H1 (cell line): ENCODE measurements at regions not wholly inside any gene's neighbourhood (a gene's known extent, or its start where the extent isn't known, plus 50 kb on each side); places are given as distances from the start of the nearest gene placed in this dataset.
"Not testable (repeated sequence)": the region's sequence is repeated elsewhere in the genome, so short reads cannot be mapped to it uniquely, and the experiment has no call there.

Source experiments
- CTCF ChIA-PET: fragments of 300-600 bp; sonication (Branson Sonifier 250); formaldehyde crosslinking; loops from one replicate; lab custom pipeline; 2021; ENCODE audit not compliant: partially characterized antibody; lab: Charles Lee
- POLR2A ChIA-PET: fragments of 300-600 bp; sonication (Branson Sonifier 250); formaldehyde crosslinking; loops from one replicate; lab custom pipeline; 2021; ENCODE audit warnings: inconsistent platforms; ENCODE audit not compliant: partially characterized antibody; lab: Charles Lee
- DNase-seq, 2 experiments: peaks; one replicate each; pipeline versions ENCODE4 v3.0.0 to v3.0.0-alpha.2; 2010 to 2022; ENCODE audit warnings: low spot score in 2 of 2, low read depth in 1 of 2, mixed read lengths in 1 of 2
- FAIRE-seq: peaks from 2 replicates; lab custom pipeline; 2011; peaks lifted over from hg19 to GRCh38; lab: Jason Lieb, UNC
- H2AFZ ChIP-seq: 2 replicates; pipeline ENCODE4 v1.8.1; 2012; ENCODE audit warnings: low read length, inconsistent platforms
- H2AK5ac ChIP-seq: 2 replicates; pipeline ENCODE4 v1.6.1; 2013; ENCODE audit warnings: low read depth, low read length
- H2BK120ac ChIP-seq: replicated peaks from 2 replicates; pipeline ENCODE3; 2013; ENCODE audit warnings: low read depth, low read length, inconsistent platforms
- H2BK12ac ChIP-seq: 2 replicates; pipeline ENCODE4 v1.6.1; 2013; ENCODE audit warnings: low read depth, low read length
- H2BK15ac ChIP-seq: 2 replicates; pipeline ENCODE4 v1.6.1; 2013; ENCODE audit warnings: low read length
- H2BK20ac ChIP-seq: 2 replicates; pipeline ENCODE4 v1.6.1; 2013; ENCODE audit warnings: low read length
- H2BK5ac ChIP-seq: 2 replicates; pipeline ENCODE4 v1.6.1; 2013; ENCODE audit warnings: low read depth, low read length
- H3K14ac ChIP-seq: 2 replicates; pipeline ENCODE4 v1.6.1; 2013; ENCODE audit warnings: inconsistent platforms; ENCODE audit not compliant: insufficient read length
- H3K18ac ChIP-seq: 2 replicates; pipeline ENCODE4 v1.6.1; 2013; ENCODE audit warnings: low read length; ENCODE audit errors: extremely low read depth
- H3K23ac ChIP-seq: 2 replicates; pipeline ENCODE4 v1.6.1; 2013; ENCODE audit warnings: inconsistent platforms; ENCODE audit not compliant: insufficient read length
- H3K23me2 ChIP-seq: 2 replicates; pipeline ENCODE4 v1.6.1; 2013; ENCODE audit warnings: low read depth, low read length
- H3K27ac ChIP-seq: 2 replicates; pipeline ENCODE4 v1.6.1; 2011; ENCODE audit warnings: low read depth, low read length, inconsistent platforms
- H3K27me3 ChIP-seq, 4 experiments: replicated peaks in 1 of 4; 1 replicate in 1 of 4; 2 replicates in 3 of 4; pipeline versions ENCODE4 v1.6.1 to v1.8.1; 2011 to 2013; ENCODE audit warnings: low read length in 3 of 4, mild to moderate bottlenecking in 3 of 4, inconsistent platforms in 2 of 4, mixed read lengths in 2 of 4, moderate library complexity in 1 of 4; ENCODE audit not compliant: control insufficient read depth in 3 of 4, insufficient read depth in 3 of 4; ENCODE audit errors: extremely low read depth in 1 of 4
- H3K36me3 ChIP-seq, 4 experiments: 2 replicates each; pipeline versions ENCODE4 v1.6.1 to v1.8.1; 2011 to 2013; ENCODE audit warnings: mild to moderate bottlenecking in 4 of 4, low read length in 3 of 4, moderate library complexity in 2 of 4, control low read depth in 1 of 4, inconsistent platforms in 1 of 4; ENCODE audit not compliant: insufficient read depth in 4 of 4, control insufficient read depth in 2 of 4
- H3K4ac ChIP-seq: replicated peaks from 2 replicates; pipeline ENCODE3; 2013; ENCODE audit warnings: low read length, low read depth, mixed read lengths, inconsistent platforms; ENCODE audit not compliant: insufficient read length
- H3K4me1 ChIP-seq, 4 experiments: replicated peaks in 1 of 4; 1 replicate in 1 of 4; 2 replicates in 3 of 4; pipeline versions ENCODE4 v1.6.1 to v1.8.1; 2011 to 2013; ENCODE audit warnings: low read length in 3 of 4, inconsistent platforms in 2 of 4, mixed read lengths in 1 of 4; ENCODE audit not compliant: insufficient read depth in 4 of 4, control insufficient read depth in 3 of 4
- H3K4me2 ChIP-seq, 2 experiments: 2 replicates each; pipeline versions ENCODE4 v1.6.1 to v1.8.1; 2011 to 2013; ENCODE audit warnings: low read depth in 2 of 2, low read length in 2 of 2, control low read depth in 1 of 2, inconsistent platforms in 1 of 2, mild to moderate bottlenecking in 1 of 2; ENCODE audit not compliant: insufficient read depth in 1 of 2
- H3K4me3 ChIP-seq, 4 experiments: fragments of 200-600, 300-600 bp in 1 of 4; sonication (generic), shearing (Covaris generic), sonication (Bioruptor Twin) in 1 of 4; 2 replicates each; pipeline versions ENCODE4 v1.5.1 to v1.8.1; 2011 to 2016; ENCODE audit warnings: low read length in 4 of 4, low read depth in 3 of 4, control low read depth in 2 of 4, inconsistent platforms in 2 of 4, mild to moderate bottlenecking in 2 of 4, mixed read lengths in 1 of 4, moderate library complexity in 1 of 4; ENCODE audit not compliant: insufficient read depth in 2 of 4; ENCODE audit errors: extremely low read depth in 1 of 4
- H3K56ac ChIP-seq: replicated peaks from 2 replicates; pipeline ENCODE3; 2013; ENCODE audit warnings: low read depth, mild to moderate bottlenecking, mixed read lengths, low read length, inconsistent platforms; ENCODE audit not compliant: insufficient read length
- H3K79me1 ChIP-seq: 2 replicates; pipeline ENCODE4 v1.6.1; 2013; ENCODE audit warnings: low read depth, low read length, control low read depth
- H3K79me2 ChIP-seq, 2 experiments: 2 replicates each; pipeline versions ENCODE4 v1.6.1 to v1.8.1; 2012 to 2013; ENCODE audit warnings: low read length in 2 of 2, mild to moderate bottlenecking in 2 of 2, inconsistent platforms in 1 of 2; ENCODE audit not compliant: insufficient read depth in 2 of 2, control insufficient read depth in 1 of 2
- H3K9ac ChIP-seq, 4 experiments: replicated peaks in 1 of 4; 1 replicate in 1 of 4; 2 replicates in 3 of 4; pipeline versions ENCODE4 v1.6.1 to v1.8.1; 2011 to 2013; ENCODE audit warnings: low read depth in 3 of 4, low read length in 3 of 4, control low read depth in 2 of 4, mild to moderate bottlenecking in 2 of 4, moderate library complexity in 2 of 4, inconsistent platforms in 1 of 4; ENCODE audit errors: extremely low read depth in 1 of 4
- H3K9me3 ChIP-seq, 2 experiments: 2 replicates each; pipeline versions ENCODE4 v1.6.1 to v1.8.1; 2012 to 2013; ENCODE audit warnings: mild to moderate bottlenecking in 2 of 2, moderate library complexity in 2 of 2, control low read depth in 1 of 2, inconsistent platforms in 1 of 2, low read depth in 1 of 2, low read length in 1 of 2, mixed read lengths in 1 of 2; ENCODE audit not compliant: insufficient read depth in 2 of 2
- H4K20me1 ChIP-seq, 2 experiments: replicated peaks in 1 of 2; 2 replicates each; pipeline versions ENCODE3 to v1.8.1; 2011 to 2013; ENCODE audit warnings: inconsistent platforms in 2 of 2, low read length in 2 of 2, mild to moderate bottlenecking in 1 of 2; ENCODE audit not compliant: insufficient read depth in 2 of 2, control insufficient read depth in 1 of 2
- H4K5ac ChIP-seq: 2 replicates; pipeline ENCODE4 v1.6.1; 2013; ENCODE audit warnings: low read length, low read depth, mixed read lengths, inconsistent platforms; ENCODE audit not compliant: insufficient read length
- H4K8ac ChIP-seq: 2 replicates; pipeline ENCODE4 v1.8.0; 2013; ENCODE audit warnings: mild to moderate bottlenecking, moderate library complexity, low read length, inconsistent platforms; ENCODE audit not compliant: insufficient read depth; ENCODE audit errors: extremely low read depth
- H4K91ac ChIP-seq: replicated peaks from 2 replicates; pipeline ENCODE3; 2013; ENCODE audit warnings: low read length, mixed read lengths, inconsistent platforms; ENCODE audit not compliant: insufficient read length
- WGBS, 2 experiments: shearing (Covaris generic) in 1 of 2; methylation state at CpG; one replicate each; pipeline versions ENCODE4 v1.1.6 to v1.1.7; 2013 to 2015; ENCODE audit warnings: low lambda C conversion rate in 2 of 2, mixed read lengths in 2 of 2, inconsistent platforms in 1 of 2, low coverage in 1 of 2, missing lambda C conversion rate in 1 of 2; ENCODE audit not compliant: insufficient replicate concordance in 2 of 2, insufficient coverage in 1 of 2, insufficient read length in 1 of 2; ENCODE audit errors: extremely low coverage in 1 of 2, missing lambda C conversion rate in 1 of 2; 5-methylcytosine and 5-hydroxymethylcytosine counted together

- H2BK20ac ChIP-seq, H3K23me2 ChIP-seq: not testable (repeated sequence)
Observed at GRCh38 chr15:22209086-22209485, 128.8 kb downstream of the OR4M2 start.

GRCh38 chr15:22222596-22222995 is 142.3 kb downstream of the OR4M2 start:
- H3K4me3 ChIP-seq, H2BK12ac ChIP-seq, H3K79me1 ChIP-seq, H3K4me2 ChIP-seq, H2BK120ac ChIP-seq, H4K20me1 ChIP-seq, H3K27ac ChIP-seq, H2BK15ac ChIP-seq, H3K23ac ChIP-seq, H3K27me3 ChIP-seq, H3K18ac ChIP-seq, FAIRE-seq, H2AK5ac ChIP-seq, H4K5ac ChIP-seq, DNase-seq, H3K4me1 ChIP-seq, H4K8ac ChIP-seq, H3K23me2 ChIP-seq, H2BK5ac ChIP-seq, CTCF ChIA-PET, H3K14ac ChIP-seq, H3K9ac ChIP-seq, H2AFZ ChIP-seq, H3K36me3 ChIP-seq, H3K56ac ChIP-seq, H3K79me2 ChIP-seq, H2BK20ac ChIP-seq, H3K4ac ChIP-seq, POLR2A ChIA-PET, H4K91ac ChIP-seq: not testable (repeated sequence)
- 74% methylated on average over 9 of the region's 10 CpGs; no CpG with 5 or more reads in 1 of the 2 experiments for WGBS, 2 experiments
- H3K9me3 ChIP-seq, result peaks cover 19 to 61% of the 10 kb centered on the region in 2 experiments

More at GRCh38 chr15:22209086-22209485, 128.8 kb downstream of the OR4M2 start:
- POLR2A ChIA-PET, H3K9ac ChIP-seq, H3K4ac ChIP-seq, H2AK5ac ChIP-seq, H2BK12ac ChIP-seq, H3K56ac ChIP-seq, H3K18ac ChIP-seq, DNase-seq, H4K91ac ChIP-seq, H3K27me3 ChIP-seq, H3K4me3 ChIP-seq, H3K79me1 ChIP-seq, H3K4me1 ChIP-seq, H2BK15ac ChIP-seq, H3K27ac ChIP-seq, H2AFZ ChIP-seq, H4K20me1 ChIP-seq, H3K4me2 ChIP-seq, H4K8ac ChIP-seq, H2BK5ac ChIP-seq, H3K79me2 ChIP-seq, CTCF ChIA-PET, H3K9me3 ChIP-seq, H3K36me3 ChIP-seq, H2BK120ac ChIP-seq, H3K14ac ChIP-seq, H3K23ac ChIP-seq, FAIRE-seq, H4K5ac ChIP-seq: not testable (repeated sequence)
- WGBS, 2 experiments, result no CpG with 5 or more reads among the region's 3 CpGs
